Astrocyte (in vitro differentiated cells and primary cell): ENCODE measurements at regions not wholly inside any gene's neighbourhood (a gene's known extent, or its start where the extent isn't known, plus 50 kb on each side); places are given as distances from the start of the nearest gene placed in this dataset.

Source experiments
- DNase-seq: peaks from one replicate; pipeline ENCODE4 v3.0.0-alpha.2; 2010; ENCODE audit warnings: low read depth
- FAIRE-seq: peaks from 2 replicates; lab custom pipeline; 2011; peaks lifted over from hg19 to GRCh38; lab: Jason Lieb, UNC
- H2AFZ ChIP-seq: 2 replicates; pipeline ENCODE4 v1.6.0; 2012; ENCODE audit warnings: low read depth, low read length, inconsistent platforms
- H3K27ac ChIP-seq: 2 replicates; pipeline ENCODE4 v1.5.1; 2011; ENCODE audit warnings: low read depth, low read length, inconsistent platforms
- H3K27me3 ChIP-seq: 2 replicates; pipeline ENCODE4 v1.6.0; 2011; ENCODE audit warnings: low read length, inconsistent platforms; ENCODE audit not compliant: insufficient read depth
- H3K36me3 ChIP-seq: 2 replicates; pipeline ENCODE4 v1.5.1; 2011; ENCODE audit warnings: low read length, inconsistent platforms; ENCODE audit not compliant: insufficient read depth
- H3K4me1 ChIP-seq: 2 replicates; pipeline ENCODE4 v1.5.1; 2011; ENCODE audit warnings: low read length, inconsistent platforms; ENCODE audit not compliant: insufficient read depth
- H3K4me2 ChIP-seq: 2 replicates; pipeline ENCODE4 v1.6.0; 2012; ENCODE audit warnings: low read length, inconsistent platforms
- H3K4me3 ChIP-seq: 2 replicates; pipeline ENCODE4 v1.5.1; 2011; ENCODE audit warnings: low read depth, mild to moderate bottlenecking, low read length, inconsistent platforms; ENCODE audit not compliant: insufficient read depth
- H3K79me2 ChIP-seq: 2 replicates; pipeline ENCODE4 v1.6.0; 2012; ENCODE audit warnings: mild to moderate bottlenecking, low read length, inconsistent platforms; ENCODE audit not compliant: insufficient read depth
- H3K9ac ChIP-seq: 2 replicates; pipeline ENCODE4 v1.6.0; 2012; ENCODE audit warnings: mild to moderate bottlenecking, low read length, inconsistent platforms
- H3K9me3 ChIP-seq: 2 replicates; pipeline ENCODE4 v1.5.1; 2012; ENCODE audit warnings: low read depth, mild to moderate bottlenecking, low read length, inconsistent platforms; ENCODE audit not compliant: insufficient read depth
- H4K20me1 ChIP-seq: 2 replicates; pipeline ENCODE4 v1.6.0; 2012; ENCODE audit warnings: low read length, inconsistent platforms; ENCODE audit not compliant: insufficient read depth
- H3K27ac Mint-ChIP-seq: one replicate; pipeline ENCODE4 v1.8.0; 2021; ENCODE audit warnings: mild to moderate bottlenecking, mixed read lengths; ENCODE audit not compliant: unreplicated experiment
- H3K27me3 Mint-ChIP-seq: one replicate; pipeline ENCODE4 v1.8.0; 2021; ENCODE audit warnings: low read depth, mixed read lengths; ENCODE audit not compliant: unreplicated experiment
- H3K36me3 Mint-ChIP-seq: one replicate; pipeline ENCODE4 v1.8.0; 2021; ENCODE audit warnings: low read depth, mixed read lengths; ENCODE audit not compliant: unreplicated experiment
- H3K4me1 Mint-ChIP-seq: one replicate; pipeline ENCODE4 v1.8.0; 2021; ENCODE audit warnings: low read depth, mixed read lengths; ENCODE audit not compliant: unreplicated experiment
- H3K4me3 Mint-ChIP-seq: one replicate; pipeline ENCODE4 v1.8.0; 2021; ENCODE audit warnings: mild to moderate bottlenecking, moderate library complexity, mixed read lengths; ENCODE audit not compliant: unreplicated experiment
- H3K9me3 Mint-ChIP-seq: one replicate; pipeline ENCODE4 v1.8.0; 2021; ENCODE audit warnings: mild to moderate bottlenecking, mixed read lengths; ENCODE audit not compliant: unreplicated experiment
- EZH2 ChIP-seq: IDR thresholded peaks from 2 replicates; pipeline ENCODE4 v1.6.1; 2012; ENCODE audit warnings: mild to moderate bottlenecking, low read length, inconsistent platforms; ENCODE audit not compliant: insufficient read depth
- TF ChIP-seq, protein P1 (sequence below): IDR thresholded peaks from 2 replicates; pipeline ENCODE4 v1.5.1; 2011; ENCODE audit warnings: low read depth, mild to moderate bottlenecking, inconsistent platforms, low read length, moderate library complexity; ENCODE audit not compliant: insufficient read depth

DNA sequence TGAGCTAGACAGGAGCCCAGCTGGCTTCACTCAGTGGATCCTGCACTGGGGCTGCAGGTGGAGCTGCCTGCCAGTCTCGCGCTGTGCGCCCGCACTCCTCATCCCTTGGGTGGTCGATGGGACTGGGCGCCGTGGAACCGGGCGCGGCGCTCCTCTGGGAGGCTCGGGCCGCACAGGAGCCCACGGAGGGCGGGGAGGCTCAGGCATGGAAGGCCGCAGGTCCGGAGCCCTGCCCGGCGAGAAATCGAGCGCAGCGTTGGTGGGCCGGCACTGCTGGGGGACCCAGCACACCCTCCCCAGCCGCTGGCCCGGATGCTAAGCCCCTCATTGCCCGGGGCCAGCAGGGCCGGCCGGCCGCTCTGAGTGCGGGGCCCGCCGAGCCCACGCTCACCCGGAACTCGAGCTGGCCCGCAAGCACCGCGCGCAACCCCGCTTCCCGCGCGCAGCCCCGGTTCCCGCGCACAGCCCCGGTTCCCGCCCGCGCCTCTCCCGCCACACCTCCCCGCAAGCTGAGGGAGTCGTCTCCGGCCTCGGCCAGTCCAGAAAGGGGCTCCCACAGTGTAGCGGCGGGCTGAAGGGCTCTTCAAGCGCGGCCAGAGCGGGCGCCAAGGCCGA is 1130.5 kb upstream of the FLRT2 start:
- H3K9me3 Mint-ChIP-seq: peaks cover 7% of the 10 kb centered on the region
- H3K9ac ChIP-seq: no peak overlapping the region
- no peak for TF ChIP-seq EZH2
- TF ChIP-seq, protein P1, sequence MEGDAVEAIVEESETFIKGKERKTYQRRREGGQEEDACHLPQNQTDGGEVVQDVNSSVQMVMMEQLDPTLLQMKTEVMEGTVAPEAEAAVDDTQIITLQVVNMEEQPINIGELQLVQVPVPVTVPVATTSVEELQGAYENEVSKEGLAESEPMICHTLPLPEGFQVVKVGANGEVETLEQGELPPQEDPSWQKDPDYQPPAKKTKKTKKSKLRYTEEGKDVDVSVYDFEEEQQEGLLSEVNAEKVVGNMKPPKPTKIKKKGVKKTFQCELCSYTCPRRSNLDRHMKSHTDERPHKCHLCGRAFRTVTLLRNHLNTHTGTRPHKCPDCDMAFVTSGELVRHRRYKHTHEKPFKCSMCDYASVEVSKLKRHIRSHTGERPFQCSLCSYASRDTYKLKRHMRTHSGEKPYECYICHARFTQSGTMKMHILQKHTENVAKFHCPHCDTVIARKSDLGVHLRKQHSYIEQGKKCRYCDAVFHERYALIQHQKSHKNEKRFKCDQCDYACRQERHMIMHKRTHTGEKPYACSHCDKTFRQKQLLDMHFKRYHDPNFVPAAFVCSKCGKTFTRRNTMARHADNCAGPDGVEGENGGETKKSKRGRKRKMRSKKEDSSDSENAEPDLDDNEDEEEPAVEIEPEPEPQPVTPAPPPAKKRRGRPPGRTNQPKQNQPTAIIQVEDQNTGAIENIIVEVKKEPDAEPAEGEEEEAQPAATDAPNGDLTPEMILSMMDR: no peak

GRCh38 chr14:84401631-84402030 is 1128.3 kb upstream of the FLRT2 start:
- H3K4me3 ChIP-seq: no peak overlapping the region
- TF ChIP-seq, protein P1: no peak
- H3K4me2 ChIP-seq: no peak overlapping the region
- H3K27ac ChIP-seq: no peak overlapping the region
- no peak for DNase-seq
- Mint-ChIP-seq H3K27ac (no peak overlapping the region), H3K36me3 (no peaks in the 10 kb centered on the region), H3K27me3 (no peaks in the 10 kb centered on the region), H3K4me3 (no peak overlapping the region), H3K9me3 (peaks cover 7% of the 10 kb centered on the region), H3K4me1 (no peaks in the 10 kb centered on the region)
- no peaks in the 10 kb centered on the region for H4K20me1 ChIP-seq
- H2AFZ ChIP-seq: no peak overlapping the region
- H3K9me3 ChIP-seq: no peaks in the 10 kb centered on the region
- no peaks in the 10 kb centered on the region for H3K36me3 ChIP-seq
- no peaks in the 10 kb centered on the region for H3K79me2 ChIP-seq
- no peaks in the 10 kb centered on the region for H3K27me3 ChIP-seq
- FAIRE-seq: no peak
- no peak overlapping the region for H3K9ac ChIP-seq
- H3K4me1 ChIP-seq: no peaks in the 10 kb centered on the region

More for the DNA sequence above, 1130.5 kb upstream of the FLRT2 start:
- H3K4me1 Mint-ChIP-seq: no peaks in the 10 kb centered on the region
- DNase-seq: no peak
- no peaks in the 10 kb centered on the region for H3K9me3 ChIP-seq
- no peak for FAIRE-seq
- no peaks in the 10 kb centered on the region for H3K27me3 Mint-ChIP-seq
- H3K79me2 ChIP-seq: no peaks in the 10 kb centered on the region
- no peaks in the 10 kb centered on the region for H3K27me3 ChIP-seq
- H2AFZ ChIP-seq: no peak overlapping the region
- H3K4me2 ChIP-seq: no peak overlapping the region
- H4K20me1 ChIP-seq: no peaks in the 10 kb centered on the region
- H3K27ac Mint-ChIP-seq: no peak overlapping the region
- no peaks in the 10 kb centered on the region for H3K36me3 Mint-ChIP-seq
- H3K27ac ChIP-seq: no peak overlapping the region
- no peaks in the 10 kb centered on the region for H3K4me1 ChIP-seq
- H3K4me3 Mint-ChIP-seq: no peak overlapping the region
- no peaks in the 10 kb centered on the region for H3K36me3 ChIP-seq
- no peak overlapping the region for H3K4me3 ChIP-seq

GRCh38 chr14:84403585-84403984 is 1126.4 kb upstream of the FLRT2 start:
- H3K4me2 ChIP-seq: no peak overlapping the region
- no peak overlapping the region for H3K4me3 Mint-ChIP-seq
- H4K20me1 ChIP-seq: no peaks in the 10 kb centered on the region
- no peaks in the 10 kb centered on the region for H3K27me3 Mint-ChIP-seq
- H3K4me3 ChIP-seq: no peak overlapping the region
- H3K79me2 ChIP-seq: no peaks in the 10 kb centered on the region
- no peak for DNase-seq
- H3K36me3 Mint-ChIP-seq: no peaks in the 10 kb centered on the region
- no peak overlapping the region for H3K27ac ChIP-seq
- peaks cover 4% of the 10 kb centered on the region for H3K9me3 Mint-ChIP-seq
- FAIRE-seq: no peak
- H3K9me3 ChIP-seq: no peaks in the 10 kb centered on the region
- TF ChIP-seq, protein P1: no peak
- no peak for TF ChIP-seq EZH2
- H3K9ac ChIP-seq: no peak overlapping the region
- H3K27ac Mint-ChIP-seq: no peak overlapping the region
- no peak overlapping the region for H2AFZ ChIP-seq
- no peaks in the 10 kb centered on the region for H3K4me1 Mint-ChIP-seq
- no peaks in the 10 kb centered on the region for H3K36me3 ChIP-seq
- H3K27me3 ChIP-seq: no peaks in the 10 kb centered on the region
- H3K4me1 ChIP-seq: no peaks in the 10 kb centered on the region
